ENCODE measurements at regions not wholly inside any gene's neighbourhood (a gene's known extent, or its start where the extent isn't known, plus 50 kb on each side); places are given as distances from the start of the nearest gene placed in this dataset.

DNA sequence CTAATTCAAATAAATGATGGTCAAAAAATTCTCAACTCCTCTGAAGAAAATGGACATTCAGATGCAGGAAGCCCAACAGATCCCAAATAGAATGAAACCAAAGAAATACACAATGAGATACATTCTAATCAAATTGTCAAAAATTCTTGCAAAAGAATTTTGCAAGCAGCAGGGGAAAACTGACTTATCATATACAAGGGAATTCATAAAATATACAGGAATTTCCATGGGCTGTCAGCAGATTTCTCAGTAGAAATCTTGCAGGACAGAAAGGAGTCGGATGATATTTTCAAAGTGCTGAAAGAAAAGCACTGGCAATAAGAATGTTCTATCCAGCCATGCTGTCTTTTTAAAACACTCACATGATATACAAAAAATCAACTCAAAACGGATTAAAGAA lies 194.6 kb upstream of the ZC3H12C start:
- Histone ChIP-seq H3K9me3 (ENCODE audit: control insufficient read depth in 2 of 2, low read length in 2 of 2) (no peaks in the 10 kb centered on the region), H3K27me3 (ENCODE audit: control insufficient read depth, insufficient read depth, low read length) (no peaks in the 10 kb centered on the region), H3K36me3 (ENCODE audit: control insufficient read depth, insufficient read depth, low read length) (no peaks in the 10 kb centered on the region), H3K27ac (ENCODE audit: insufficient read depth, low read length, poor library complexity, severe bottlenecking) (no peak overlapping the region), H3K4me3 (ENCODE audit: low read depth, low read length) (no peak overlapping the region), H3K4me1 (ENCODE audit: control insufficient read depth, insufficient read depth, low read length, poor library complexity, severe bottlenecking) (no peaks in the 10 kb centered on the region)
- Mint-ChIP-seq H3K4me1 (no peaks in the 10 kb centered on the region), H3K36me3 (no peaks in the 10 kb centered on the region), H3K27me3 (peaks cover 15% of the 10 kb centered on the region), H3K27ac (no peak overlapping the region), H3K4me3 (no peak overlapping the region), H3K9me3 (peaks cover 0 to 19% (median 4%) of the 10 kb centered on the region in 7 donors)
- DNase-seq (no peak), ATAC-seq (ENCODE audit: low read depth in 2 of 2) (no peak)

DNA sequence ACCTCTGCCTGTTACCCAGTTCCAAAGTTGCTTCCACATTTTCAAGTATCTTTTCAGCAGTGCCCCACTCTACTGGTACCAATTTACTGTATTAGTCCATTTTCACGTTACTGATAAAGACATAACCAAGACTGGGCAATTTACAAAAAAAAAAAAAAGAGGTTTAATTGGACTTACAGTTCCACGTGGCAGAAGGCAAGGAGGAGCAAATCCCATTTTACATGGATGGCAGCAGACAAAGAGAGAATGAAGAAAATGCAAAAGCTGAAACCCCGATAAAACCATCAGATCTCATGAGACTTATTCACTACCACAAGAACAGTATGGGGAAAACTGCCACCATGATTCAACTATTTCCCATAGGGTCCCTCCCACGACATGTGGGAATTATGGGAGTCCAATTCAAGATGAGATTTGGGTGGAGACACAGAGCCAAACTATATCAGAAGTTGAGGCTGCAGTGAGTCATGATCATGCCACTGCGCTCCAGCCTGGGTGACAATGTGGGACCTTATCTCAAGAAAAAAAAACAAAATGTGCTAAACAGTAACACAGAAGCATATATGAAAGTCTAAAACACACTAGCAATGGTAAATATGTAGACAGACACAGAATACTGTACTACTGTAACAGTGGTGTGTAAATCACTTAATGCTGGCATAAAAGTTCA lies 190.3 kb upstream of the ZC3H12C start:
- no peaks in the 10 kb centered on the region for H3K36me3 Mint-ChIP-seq

DNA sequence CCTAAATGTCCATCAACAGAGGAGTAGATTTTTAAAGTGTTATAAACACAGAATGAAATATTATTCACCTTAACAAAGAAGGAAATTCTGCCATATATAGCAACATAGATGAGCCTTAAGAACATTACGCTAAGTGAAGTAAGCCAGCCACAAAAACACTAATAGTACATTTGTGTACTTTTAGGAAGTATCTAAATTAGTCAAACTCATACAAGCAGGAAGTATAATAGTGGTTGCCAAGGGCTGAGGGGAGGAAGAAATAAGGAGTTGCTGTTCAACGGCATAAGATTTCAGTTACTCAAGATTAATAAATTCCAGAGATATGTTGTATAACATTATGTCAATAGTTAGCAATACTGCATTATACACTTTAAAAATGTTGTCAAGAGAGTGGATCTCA lies 181.7 kb upstream of the ZC3H12C start:
- H3K27me3 ChIP-seq (ENCODE audit: control insufficient read depth, insufficient read depth, low read length), result no peaks in the 10 kb centered on the region
- peaks cover 10% of the 10 kb centered on the region for H3K27me3 Mint-ChIP-seq
- no peaks in the 10 kb centered on the region for H3K9me3 ChIP-seq (ENCODE audit: control insufficient read depth in 2 of 2, low read length in 2 of 2)
- no peaks in the 10 kb centered on the region for H3K36me3 ChIP-seq (ENCODE audit: control insufficient read depth, insufficient read depth, low read length)
- no peaks in the 10 kb centered on the region for H3K4me1 ChIP-seq (ENCODE audit: control insufficient read depth, insufficient read depth, low read length, poor library complexity, severe bottlenecking)
- DNase-seq (no peak), ATAC-seq (ENCODE audit: low read depth in 2 of 2) (no peak)
- H3K4me3 Mint-ChIP-seq, result no peak overlapping the region
- no peaks in the 10 kb centered on the region for H3K4me1 Mint-ChIP-seq
- H3K27ac ChIP-seq (ENCODE audit: insufficient read depth, low read length, poor library complexity, severe bottlenecking), result no peak overlapping the region
- no peaks in the 10 kb centered on the region for H3K36me3 Mint-ChIP-seq
- H3K4me3 ChIP-seq (ENCODE audit: low read depth, low read length), result no peak overlapping the region
- H3K27ac Mint-ChIP-seq, result no peak overlapping the region
- H3K9me3 Mint-ChIP-seq, result peaks cover 0 to 13% (median 1%) of the 10 kb centered on the region in 7 donors

More for the DNA sequence above, 190.3 kb upstream of the ZC3H12C start:
- DNase-seq (no peak), ATAC-seq (ENCODE audit: low read depth in 2 of 2) (no peak)
- Histone ChIP-seq H3K27ac (ENCODE audit: insufficient read depth, low read length, poor library complexity, severe bottlenecking) (no peak overlapping the region), H3K4me1 (ENCODE audit: control insufficient read depth, insufficient read depth, low read length, poor library complexity, severe bottlenecking) (no peaks in the 10 kb centered on the region), H3K9me3 (ENCODE audit: control insufficient read depth in 2 of 2, low read length in 2 of 2) (no peaks in the 10 kb centered on the region), H3K27me3 (ENCODE audit: control insufficient read depth, insufficient read depth, low read length) (no peaks in the 10 kb centered on the region), H3K4me3 (ENCODE audit: low read depth, low read length) (no peak overlapping the region), H3K36me3 (ENCODE audit: control insufficient read depth, insufficient read depth, low read length) (no peaks in the 10 kb centered on the region)
- Mint-ChIP-seq H3K27ac (no peak overlapping the region), H3K27me3 (peaks cover 27% of the 10 kb centered on the region), H3K4me1 (no peaks in the 10 kb centered on the region), H3K4me3 (no peak overlapping the region), H3K9me3 (peaks cover 2 to 19% (median 6%) of the 10 kb centered on the region in 7 donors)

DNA sequence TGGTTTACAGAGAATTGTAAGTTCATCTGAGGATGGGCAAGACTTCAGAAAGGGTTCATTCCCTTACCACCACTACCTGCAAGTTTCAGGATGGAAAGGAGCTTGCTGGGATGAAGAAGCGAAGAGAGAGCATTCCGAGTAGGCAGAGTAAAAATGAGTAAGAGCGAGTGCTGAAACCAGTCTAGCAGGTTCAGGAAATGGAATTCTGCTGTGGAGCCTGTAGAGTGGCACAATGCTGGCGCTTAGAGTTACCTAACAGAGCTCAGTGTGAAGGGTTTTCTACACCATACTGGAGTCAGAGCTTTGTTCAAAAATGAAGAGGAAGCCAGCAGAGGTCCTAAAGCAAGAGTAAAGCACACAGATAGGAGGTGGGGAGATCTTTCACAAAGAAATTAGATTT lies 179.2 kb upstream of the ZC3H12C start:
- no peaks in the 10 kb centered on the region for H3K9me3 ChIP-seq (ENCODE audit: control insufficient read depth in 2 of 2, low read length in 2 of 2)
- H3K27me3 ChIP-seq (ENCODE audit: control insufficient read depth, insufficient read depth, low read length), result peaks cover 2% of the 10 kb centered on the region
- Mint-ChIP-seq H3K27ac (no peak overlapping the region), H3K4me3 (no peak overlapping the region), H3K27me3 (no peaks in the 10 kb centered on the region), H3K9me3 (peaks cover 0 to 13% (median 4%) of the 10 kb centered on the region in 7 donors), H3K4me1 (no peaks in the 10 kb centered on the region), H3K36me3 (no peaks in the 10 kb centered on the region)
- H3K4me3 ChIP-seq (ENCODE audit: low read depth, low read length), result no peak overlapping the region
- H3K27ac ChIP-seq (ENCODE audit: insufficient read depth, low read length, poor library complexity, severe bottlenecking), result no peak overlapping the region
- no peaks in the 10 kb centered on the region for H3K36me3 ChIP-seq (ENCODE audit: control insufficient read depth, insufficient read depth, low read length)
- H3K4me1 ChIP-seq (ENCODE audit: control insufficient read depth, insufficient read depth, low read length, poor library complexity, severe bottlenecking), result no peaks in the 10 kb centered on the region
- DNase-seq, result no peak
- no peak for ATAC-seq (ENCODE audit: low read depth in 2 of 2)

- Histone ChIP-seq H3K9me3 (ENCODE audit: control insufficient read depth in 2 of 2, low read length in 2 of 2) (no peaks in the 10 kb centered on the region), H3K4me1 (ENCODE audit: control insufficient read depth, insufficient read depth, low read length, poor library complexity, severe bottlenecking) (no peaks in the 10 kb centered on the region), H3K27me3 (ENCODE audit: control insufficient read depth, insufficient read depth, low read length) (peaks cover 2% of the 10 kb centered on the region), H3K36me3 (ENCODE audit: control insufficient read depth, insufficient read depth, low read length) (no peaks in the 10 kb centered on the region), H3K4me3 (ENCODE audit: low read depth, low read length) (no peak overlapping the region), H3K27ac (ENCODE audit: insufficient read depth, low read length, poor library complexity, severe bottlenecking) (no peak overlapping the region)
- Mint-ChIP-seq H3K36me3 (no peaks in the 10 kb centered on the region), H3K9me3 (peaks cover 0 to 10% (median 4%) of the 10 kb centered on the region in 7 donors), H3K27me3 (no peaks in the 10 kb centered on the region), H3K4me3 (no peak overlapping the region), H3K4me1 (no peaks in the 10 kb centered on the region), H3K27ac (no peak overlapping the region)
- DNase-seq (no peak), ATAC-seq (ENCODE audit: low read depth in 2 of 2) (no peak)
These were observed 178.2 kb upstream of the ZC3H12C start for GRCh38 chr11:109914809-109915653.

GRCh38 chr11:109926941-109927340 lies 166.3 kb upstream of the ZC3H12C start:
- H3K4me3 ChIP-seq (ENCODE audit: low read depth, low read length), result no peak overlapping the region
- H3K4me1 ChIP-seq (ENCODE audit: control insufficient read depth, insufficient read depth, low read length, poor library complexity, severe bottlenecking), result no peaks in the 10 kb centered on the region
- H3K9me3 Mint-ChIP-seq, result peaks cover 0 to 4% (median 0%) of the 10 kb centered on the region in 7 donors
- peaks cover 28% of the 10 kb centered on the region for H3K27me3 Mint-ChIP-seq
- ATAC-seq (ENCODE audit: low read depth in 2 of 2) (no peak), DNase-seq (no peak)
- H3K9me3 ChIP-seq (ENCODE audit: control insufficient read depth in 2 of 2, low read length in 2 of 2), result no peaks in the 10 kb centered on the region
- no peak overlapping the region for H3K4me3 Mint-ChIP-seq
- H3K36me3 Mint-ChIP-seq, result no peaks in the 10 kb centered on the region
- H3K27ac Mint-ChIP-seq, result no peak overlapping the region
- H3K36me3 ChIP-seq (ENCODE audit: control insufficient read depth, insufficient read depth, low read length), result no peaks in the 10 kb centered on the region
- no peaks in the 10 kb centered on the region for H3K4me1 Mint-ChIP-seq
- no peak overlapping the region for H3K27ac ChIP-seq (ENCODE audit: insufficient read depth, low read length, poor library complexity, severe bottlenecking)
- no peaks in the 10 kb centered on the region for H3K27me3 ChIP-seq (ENCODE audit: control insufficient read depth, insufficient read depth, low read length)

DNA sequence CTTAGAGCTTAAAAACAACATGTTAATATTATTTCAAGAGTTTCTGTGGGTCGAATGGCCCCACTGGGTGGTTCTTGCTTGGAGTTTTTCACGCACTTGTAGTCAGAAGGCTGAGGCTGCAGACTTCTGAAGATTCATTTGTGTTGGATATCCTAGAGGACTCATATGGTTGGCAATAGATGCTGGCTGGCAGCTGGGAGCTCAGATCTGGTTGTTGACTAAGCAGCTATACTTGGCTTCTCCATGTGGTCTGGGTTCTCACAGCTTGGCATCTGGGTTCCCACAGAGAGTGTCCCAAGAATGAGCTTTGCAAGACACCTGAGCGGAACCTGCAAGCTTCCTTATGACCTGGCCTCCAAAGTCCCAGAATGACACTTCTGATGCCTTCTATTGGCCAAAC lies 163.9 kb upstream of the ZC3H12C start:
- Histone ChIP-seq H3K4me3 (ENCODE audit: low read depth, low read length) (no peak overlapping the region), H3K36me3 (ENCODE audit: control insufficient read depth, insufficient read depth, low read length) (no peaks in the 10 kb centered on the region), H3K27ac (ENCODE audit: insufficient read depth, low read length, poor library complexity, severe bottlenecking) (no peak overlapping the region), H3K9me3 (ENCODE audit: control insufficient read depth in 2 of 2, low read length in 2 of 2) (no peaks in the 10 kb centered on the region), H3K27me3 (ENCODE audit: control insufficient read depth, insufficient read depth, low read length) (peaks cover 4% of the 10 kb centered on the region), H3K4me1 (ENCODE audit: control insufficient read depth, insufficient read depth, low read length, poor library complexity, severe bottlenecking) (no peaks in the 10 kb centered on the region)
- Mint-ChIP-seq H3K4me3 (no peak overlapping the region), H3K36me3 (no peaks in the 10 kb centered on the region), H3K9me3 (peaks cover 0 to 6% (median 0%) of the 10 kb centered on the region in 7 donors), H3K27me3 (peaks cover 32% of the 10 kb centered on the region), H3K4me1 (no peaks in the 10 kb centered on the region), H3K27ac (no peak overlapping the region)
- DNase-seq (no peak), ATAC-seq (ENCODE audit: low read depth in 2 of 2) (no peak)

Measured in CD4-positive, CD25-positive, alpha-beta regulatory T cell (primary cell).